NAMALWA (cell line): ENCODE measurements at regions not wholly inside any gene's neighbourhood (a gene's known extent, or its start where the extent isn't known, plus 50 kb on each side); places are given as distances from the start of the nearest gene placed in this dataset.
"Not testable (repeated sequence)": the region's sequence is repeated elsewhere in the genome, so short reads cannot be mapped to it uniquely, and the experiment has no call there.

Experiments used
- DNase-seq: peaks from one replicate; pipeline ENCODE4 v3.0.0-alpha.2; 2015; ENCODE audit warnings: low spot score

GRCh38 chr5:116773926-116774325 is 199.3 kb upstream of the SEMA6A start:
- DNase-seq, result no peak

- DNase-seq, result no peak
Observed at GRCh38 chr5:116772806-116773205, 198.2 kb upstream of the SEMA6A start.

- DNase-seq, result no peak
Observed at GRCh38 chr5:116772152-116772501, 197.5 kb upstream of the SEMA6A start.

GRCh38 chr5:116771466-116772151 is 197.0 kb upstream of the SEMA6A start:
- DNase-seq, result no peak

- not testable (repeated sequence) for DNase-seq
Observed at GRCh38 chr5:116769953-116770352, 195.3 kb upstream of the SEMA6A start.

GRCh38 chr5:116769470-116769869 is 194.8 kb upstream of the SEMA6A start:
- DNase-seq, result no peak

- no peak for DNase-seq
Observed at GRCh38 chr5:116766470-116766947, 191.9 kb upstream of the SEMA6A start.

- no peak for DNase-seq
Observed at GRCh38 chr5:116765441-116765840, 190.8 kb upstream of the SEMA6A start.

GRCh38 chr5:116764941-116765340 is 190.3 kb upstream of the SEMA6A start:
- DNase-seq, result no peak

- DNase-seq, result no peak
Observed at GRCh38 chr5:116763987-116764866, 189.6 kb upstream of the SEMA6A start.

- DNase-seq, result no peak
Observed at GRCh38 chr5:116759860-116760640, 185.4 kb upstream of the SEMA6A start.

GRCh38 chr5:116757326-116757725 is 182.7 kb upstream of the SEMA6A start:
- DNase-seq, result no peak

GRCh38 chr5:116756531-116756930 is 181.9 kb upstream of the SEMA6A start:
- DNase-seq, result peak; percentile 3

GRCh38 chr5:116754556-116754955 is 179.9 kb upstream of the SEMA6A start:
- no peak for DNase-seq

GRCh38 chr5:116751684-116752083 is 177.1 kb upstream of the SEMA6A start:
- no peak for DNase-seq

- DNase-seq, result no peak
Observed at GRCh38 chr5:116750631-116751580, 176.3 kb upstream of the SEMA6A start.

GRCh38 chr5:116747881-116748280 is 173.3 kb upstream of the SEMA6A start:
- no peak for DNase-seq

- DNase-seq, result no peak
Observed at GRCh38 chr5:116746668-116747067, 172.0 kb upstream of the SEMA6A start.

GRCh38 chr5:116740771-116741170 is 166.1 kb upstream of the SEMA6A start:
- no peak for DNase-seq

GRCh38 chr5:116739571-116739970 is 164.9 kb upstream of the SEMA6A start:
- DNase-seq, result no peak

GRCh38 chr5:116738615-116739261 is 164.1 kb upstream of the SEMA6A start:
- DNase-seq, result no peak
